ENCODE measurements at regions not wholly inside any gene's neighbourhood (a gene's known extent, or its start where the extent isn't known, plus 50 kb on each side); places are given as distances from the start of the nearest gene placed in this dataset.
"Not testable (repeated sequence)": the region's sequence is repeated elsewhere in the genome, so short reads cannot be mapped to it uniquely, and the experiment has no call there.

DNA sequence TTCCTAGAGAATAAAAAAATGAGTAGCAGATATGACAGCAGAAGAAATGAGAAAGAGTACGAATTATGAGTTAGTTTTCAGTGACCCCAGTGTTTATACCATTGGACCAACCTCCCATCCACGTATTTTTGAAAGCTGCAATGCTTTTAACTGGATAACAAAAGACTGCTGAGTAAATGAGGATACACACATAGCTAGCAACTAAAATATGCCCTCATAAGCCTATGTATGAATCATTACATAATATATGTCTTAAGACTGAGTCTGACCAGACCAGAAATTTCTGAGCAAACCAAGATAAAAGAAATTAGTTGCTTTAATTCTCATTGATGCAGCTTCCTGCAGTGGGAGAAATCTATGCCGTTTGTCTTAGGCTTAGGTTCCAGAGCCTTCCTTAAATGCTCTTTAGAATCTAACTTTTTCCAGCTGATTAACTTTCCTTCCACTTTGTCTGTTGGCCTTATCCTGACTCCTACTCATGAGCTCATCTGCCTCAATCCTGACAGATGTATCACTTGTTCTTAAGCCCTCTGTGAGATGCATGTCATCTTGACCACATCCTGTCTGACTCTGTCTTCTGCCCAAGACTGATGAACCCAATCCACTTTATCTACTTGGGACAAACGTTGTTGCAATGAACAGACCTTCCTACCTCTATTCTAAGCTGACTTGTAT lies 301.4 kb upstream of the AADAT start:
- DNase-seq, result no peak

DNA sequence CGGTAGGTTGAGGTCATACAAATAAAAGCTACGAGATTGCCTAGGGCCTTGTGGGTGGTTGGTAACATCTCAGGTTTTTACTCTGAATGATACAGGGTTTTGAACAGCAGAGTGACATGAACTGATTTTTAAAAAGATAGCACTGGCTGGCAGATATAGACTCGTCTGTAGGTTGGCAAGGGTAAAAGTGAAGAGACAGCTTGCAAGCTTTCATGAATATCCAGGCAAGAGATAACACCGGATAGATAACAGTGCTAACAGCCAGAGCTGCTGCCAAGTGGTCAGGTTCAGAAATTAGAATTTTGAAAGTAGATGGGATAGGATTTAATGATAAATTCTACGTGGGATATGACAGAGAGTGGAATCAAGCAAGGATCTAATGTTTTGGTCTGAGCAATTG lies 299.7 kb upstream of the AADAT start:
- no peak for DNase-seq

- no peak for DNase-seq
These were observed 298.5 kb upstream of the AADAT start for GRCh38 chr4:170388255-170388654.

GRCh38 chr4:170386971-170387370 lies 297.2 kb upstream of the AADAT start:
- DNase-seq, result no peak

DNA sequence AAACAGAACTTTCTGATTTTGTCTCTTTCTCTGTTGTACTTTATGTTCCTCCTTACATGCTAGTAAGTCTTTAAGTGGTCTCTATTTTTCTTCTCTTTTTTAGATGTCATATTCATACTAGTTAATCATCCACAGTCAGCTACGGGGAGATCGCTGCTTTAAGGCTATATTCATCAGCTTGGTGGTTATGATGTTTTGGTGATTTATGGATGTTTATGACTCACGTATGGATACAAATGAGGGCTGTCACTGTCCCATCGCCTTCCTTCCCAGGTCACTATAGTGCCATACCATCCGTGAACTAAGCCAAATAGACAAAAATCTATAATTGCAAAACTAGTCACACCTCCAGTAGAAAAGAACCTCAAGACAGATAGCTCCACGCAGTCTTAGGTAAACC lies 296.8 kb upstream of the AADAT start:
- DNase-seq, result no peak

DNA sequence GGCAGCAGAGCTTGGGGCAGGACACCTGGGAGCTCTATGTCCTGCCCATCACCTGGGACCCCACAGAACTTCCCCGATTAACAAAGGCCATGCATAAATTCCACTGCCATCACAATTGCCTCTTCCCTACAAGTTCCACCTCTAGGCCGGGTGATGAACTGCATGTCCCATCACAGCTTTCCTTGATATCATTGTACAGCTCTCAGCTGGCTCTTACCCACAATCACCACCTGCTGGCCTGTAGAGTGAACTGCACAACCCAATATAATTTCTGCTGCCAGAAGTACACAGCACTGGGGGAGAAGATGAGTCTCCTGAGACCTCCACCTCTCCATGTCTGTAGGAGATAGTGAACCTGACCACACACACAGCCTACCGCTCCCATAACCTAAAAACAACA lies 285.0 kb upstream of the AADAT start:
- DNase-seq, result no peak

DNA sequence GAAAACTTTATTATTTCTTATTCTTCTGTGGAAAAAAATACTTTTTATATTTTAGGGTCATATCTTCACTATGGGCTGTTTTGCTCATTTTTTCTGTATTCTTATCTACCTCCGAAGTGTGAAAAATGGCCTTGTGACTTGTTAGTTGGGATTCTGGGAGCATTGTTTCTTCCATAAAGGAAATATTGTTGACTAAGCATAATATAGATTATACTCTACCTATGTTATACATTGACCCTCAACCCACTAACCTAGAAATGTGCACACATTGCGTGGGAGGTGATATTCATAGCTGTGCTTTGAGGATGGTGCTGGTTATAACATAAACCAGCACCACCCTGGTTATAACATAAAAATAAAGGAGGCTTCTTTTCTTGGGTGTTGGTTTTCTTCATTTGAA lies 259.2 kb upstream of the AADAT start:
- DNase-seq, result no peak

- not testable (repeated sequence) for DNase-seq
These were observed 257.4 kb upstream of the AADAT start for GRCh38 chr4:170347191-170347590.

GRCh38 chr4:170339522-170339921 lies 249.8 kb upstream of the AADAT start:
- DNase-seq, result no peak

DNA sequence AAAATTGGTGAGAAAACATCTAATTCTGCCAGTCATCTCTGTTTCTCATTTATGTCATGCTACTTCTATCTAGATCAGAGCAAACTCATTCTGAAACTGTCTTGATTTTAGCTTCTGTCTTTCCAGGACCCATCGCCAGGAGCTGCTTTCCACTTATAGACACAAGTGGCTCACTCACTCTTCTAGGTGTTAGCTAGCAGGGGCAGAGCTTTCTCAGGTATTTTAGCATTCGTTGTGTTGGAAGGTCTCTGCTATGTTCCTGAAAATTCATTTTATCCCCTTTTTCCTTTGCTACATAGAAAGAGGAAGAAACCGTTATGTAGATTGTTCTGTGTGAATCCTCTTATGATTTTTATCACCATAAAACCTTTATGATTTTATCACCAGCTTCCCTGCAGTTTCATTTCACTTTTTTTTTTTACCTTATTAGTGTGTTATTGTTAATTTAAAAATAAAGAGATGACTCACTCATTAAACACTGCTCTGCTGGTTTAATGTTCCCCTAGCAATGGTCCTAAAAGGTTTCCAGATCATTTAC lies 246.6 kb upstream of the AADAT start:
- DNase-seq, result no peak

DNA sequence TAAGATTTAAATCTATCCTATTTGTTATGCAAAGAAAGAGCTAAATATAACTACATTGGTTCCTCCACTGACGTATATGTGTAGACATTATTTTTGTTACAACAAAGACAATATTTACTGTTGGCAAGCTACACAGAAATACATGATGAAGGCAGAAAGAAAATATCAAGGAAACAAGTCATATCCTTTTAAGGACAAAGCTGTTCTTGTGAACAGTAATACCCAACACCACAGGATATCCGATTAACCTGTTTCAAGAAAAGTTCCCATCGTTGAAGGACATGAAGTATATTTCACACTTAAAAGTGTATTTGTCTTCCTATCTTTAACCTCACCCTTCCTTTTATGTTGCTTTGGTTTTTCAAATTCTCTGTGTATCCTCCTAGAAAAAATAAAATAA lies 235.8 kb upstream of the AADAT start:
- DNase-seq, result no peak

DNA sequence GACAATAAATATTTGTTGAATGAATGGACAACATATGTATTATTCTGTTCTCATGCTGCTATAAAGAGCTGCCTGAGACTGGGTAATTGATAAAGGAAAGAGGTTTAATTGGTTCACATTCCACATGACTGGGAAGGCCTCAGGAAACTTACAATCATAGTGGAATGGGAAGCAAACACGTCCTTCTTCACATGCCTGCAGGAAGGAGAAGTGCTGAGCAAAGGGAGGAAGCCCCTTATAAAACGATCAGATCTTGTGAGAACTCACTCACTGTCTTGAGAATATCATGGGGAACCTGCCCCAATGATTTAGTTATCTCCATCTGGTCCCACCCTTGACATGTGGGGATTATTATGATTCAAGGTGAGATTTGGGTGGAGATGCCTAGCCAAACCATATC lies 233.9 kb upstream of the AADAT start:
- no peak for DNase-seq

GRCh38 chr4:170307182-170307581 lies 217.4 kb upstream of the AADAT start:
- DNase-seq, result no peak

DNA sequence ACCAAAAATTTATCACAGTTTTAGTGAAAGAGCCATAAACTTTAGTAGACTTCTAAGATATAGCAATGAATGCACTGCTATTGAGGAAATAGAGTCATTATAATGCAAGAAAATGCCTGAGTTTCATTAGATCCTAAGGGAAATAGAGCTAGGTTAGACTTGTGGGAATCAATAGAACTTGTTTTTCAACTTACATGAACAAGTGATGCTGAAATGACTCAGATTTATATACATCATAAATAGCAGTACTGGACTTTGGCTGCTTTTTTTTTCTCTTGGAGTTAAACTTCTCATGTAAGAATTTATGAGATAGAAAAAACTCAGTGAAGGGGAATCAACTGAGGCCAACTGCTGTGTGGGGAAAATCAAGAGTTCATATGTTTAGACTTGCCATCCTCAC lies 216.5 kb upstream of the AADAT start:
- no peak for DNase-seq

GRCh38 chr4:170305627-170306026 lies 215.9 kb upstream of the AADAT start:
- no peak for DNase-seq

GRCh38 chr4:170281027-170281426 lies 191.3 kb upstream of the AADAT start:
- no peak for DNase-seq

GRCh38 chr4:170278460-170278859 lies 188.7 kb upstream of the AADAT start:
- no peak for DNase-seq

DNA sequence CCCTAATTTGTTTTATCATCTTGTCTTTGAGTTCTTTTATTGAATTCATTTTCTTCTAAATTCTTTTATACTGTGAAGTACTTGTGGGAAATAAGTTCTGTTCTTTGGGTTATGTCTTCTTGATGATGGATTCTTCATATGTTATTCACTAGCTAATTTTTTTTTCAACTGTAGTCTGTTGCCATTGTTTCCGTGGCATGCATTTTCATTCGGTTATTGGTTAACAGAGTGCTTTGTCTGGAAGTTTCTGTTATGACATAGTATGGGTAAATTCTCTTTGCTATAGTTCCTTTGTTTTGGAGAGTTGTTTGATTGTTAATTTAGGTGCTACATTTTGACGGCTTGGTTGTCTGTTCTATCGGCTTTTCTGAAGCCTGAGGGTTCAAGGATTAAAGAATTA lies 184.9 kb upstream of the AADAT start:
- no peak for DNase-seq

- no peak for DNase-seq
These were observed 183.2 kb upstream of the AADAT start for GRCh38 chr4:170272959-170273358.

DNA sequence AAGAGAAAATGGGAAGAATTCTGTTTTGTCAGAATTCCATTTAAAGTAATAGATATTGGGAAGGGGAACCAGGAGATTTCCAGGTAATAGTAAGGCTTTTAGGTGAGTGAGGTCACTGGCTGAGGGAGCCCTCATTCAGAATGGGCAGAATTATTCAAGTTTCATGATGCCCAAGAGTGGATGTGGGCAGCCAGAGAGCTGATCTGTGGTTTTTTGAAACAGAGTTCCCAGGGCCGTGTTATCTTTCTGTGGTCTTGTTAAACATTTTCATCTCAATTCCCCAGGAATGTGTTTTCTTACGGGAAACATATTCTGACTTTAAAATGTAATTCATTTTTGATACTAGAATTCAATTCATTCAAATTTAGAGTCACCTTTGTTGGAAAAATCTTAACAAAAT lies 182.0 kb upstream of the AADAT start:
- no peak for DNase-seq

DNA sequence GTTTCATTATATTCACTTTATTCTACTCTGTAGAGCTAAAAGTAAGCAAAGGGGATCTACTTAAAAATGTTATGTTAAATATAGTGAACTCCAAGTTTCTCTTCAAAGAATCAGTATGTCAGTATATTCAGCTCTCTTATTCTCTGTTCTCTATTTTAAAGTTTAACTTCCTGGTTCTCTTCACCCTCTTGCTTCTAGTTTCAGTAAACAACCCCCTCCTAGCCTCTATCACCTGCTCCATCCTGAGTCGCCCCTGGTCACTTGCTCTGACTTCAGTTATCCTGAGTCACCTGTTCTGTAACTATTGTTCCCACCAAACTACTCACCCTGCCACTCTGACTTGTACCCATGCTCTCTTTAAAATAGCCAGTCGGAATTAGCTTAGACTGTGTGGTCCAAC lies 180.9 kb upstream of the AADAT start:
- DNase-seq, result no peak

DNA sequence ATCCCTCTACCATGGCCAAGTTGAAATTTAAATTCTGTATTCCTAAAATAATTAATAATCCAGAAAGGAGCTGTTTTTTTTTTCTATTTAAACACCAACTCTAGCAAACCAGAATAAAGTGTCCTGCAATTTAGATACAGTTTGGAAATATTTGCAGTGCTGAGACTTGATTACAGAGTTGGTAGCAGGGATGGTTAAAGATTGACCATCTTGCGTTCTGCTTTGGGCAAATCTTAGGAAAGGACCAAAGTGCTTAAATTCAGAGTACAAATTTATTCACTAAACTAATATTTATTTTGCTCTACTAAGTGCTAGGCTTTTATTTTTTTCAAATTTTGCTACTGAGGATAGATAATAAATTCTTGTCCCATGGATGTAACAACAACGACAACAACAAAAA lies 180.2 kb upstream of the AADAT start:
- no peak for DNase-seq

DNA sequence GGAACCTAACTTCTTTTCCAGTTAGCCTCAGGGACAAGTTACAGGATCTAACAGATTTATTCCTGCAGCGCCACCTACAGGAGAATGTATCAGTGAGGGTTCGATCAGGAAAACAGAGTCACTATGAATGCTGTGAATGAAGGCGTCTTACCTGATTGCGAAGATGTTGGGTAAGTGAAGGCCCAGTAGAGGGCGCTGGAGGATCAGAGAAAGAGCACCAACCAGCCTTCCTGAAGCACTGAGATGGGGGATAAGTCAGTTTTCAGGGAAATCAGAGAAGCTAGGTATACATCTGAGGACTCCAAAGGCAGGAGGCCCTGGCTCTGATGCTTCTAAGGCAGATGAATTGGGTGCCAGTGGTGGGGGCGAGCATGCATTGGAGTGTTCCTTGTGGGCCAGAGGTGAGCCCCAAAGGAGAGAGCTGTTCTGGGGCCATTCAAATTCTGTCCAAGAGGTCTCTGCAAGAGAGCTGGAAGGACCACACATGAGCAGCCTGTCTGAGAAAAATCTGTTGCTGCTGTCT lies 169.9 kb upstream of the AADAT start:
- DNase-seq, result peak; percentile 1 to 2

DNA sequence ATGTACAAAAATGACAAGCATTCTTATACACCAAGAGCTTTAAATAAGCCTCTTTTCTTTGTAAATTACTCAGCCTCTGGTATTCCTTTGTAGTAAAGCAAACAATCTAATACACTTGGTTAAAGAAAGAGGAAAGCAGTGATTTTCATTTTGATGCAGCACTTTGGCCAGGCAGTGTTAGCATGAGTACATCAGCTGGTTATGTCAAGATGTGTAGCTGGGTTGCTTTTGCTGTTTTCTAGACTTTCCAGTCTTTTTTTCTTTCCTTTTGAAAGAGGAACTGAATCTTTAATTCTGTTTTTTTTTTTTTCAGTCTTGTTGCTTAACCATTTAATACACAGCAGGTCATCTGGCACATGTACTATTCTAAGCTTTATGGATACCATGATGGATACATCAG lies 167.1 kb upstream of the AADAT start:
- no peak for DNase-seq

GRCh38 chr4:170248576-170248975 lies 158.8 kb upstream of the AADAT start:
- DNase-seq, result no peak

Data from NCI-H187 (cell line).